HG03520 (cell line): ENCODE measurements at regions not wholly inside any gene's neighbourhood (a gene's known extent, or its start where the extent isn't known, plus 50 kb on each side); places are given as distances from the start of the nearest gene placed in this dataset.
"Not testable (repeated sequence)": the region's sequence is repeated elsewhere in the genome, so short reads cannot be mapped to it uniquely, and the experiment has no call there.

Source experiments
- ATAC-seq: cut with Tn5 transposase; IDR thresholded peaks from one replicate; pipeline ENCODE4 v1.9.1; 2021; ENCODE audit warnings: mild to moderate bottlenecking, moderate library complexity; ENCODE audit not compliant: unreplicated experiment

GRCh38 chr13:61358599-61358998 lies 57.0 kb downstream of the PCDH20 start:
- no peak for ATAC-seq

- no peak for ATAC-seq
Measured at GRCh38 chr13:61350341-61350740, 65.3 kb downstream of the PCDH20 start.

- ATAC-seq = no peak
Measured at GRCh38 chr13:61339054-61339621, 76.5 kb downstream of the PCDH20 start.

- ATAC-seq = no peak
Measured at GRCh38 chr13:61316647-61317046, 99.0 kb downstream of the PCDH20 start.

GRCh38 chr13:61294467-61295191 lies 121.0 kb downstream of the PCDH20 start:
- no peak for ATAC-seq

GRCh38 chr13:61286148-61286745 lies 129.4 kb downstream of the PCDH20 start:
- ATAC-seq = no peak

GRCh38 chr13:61277586-61278276 lies 137.9 kb downstream of the PCDH20 start:
- no peak for ATAC-seq

- ATAC-seq = no peak
Measured at GRCh38 chr13:61277088-61277487, 138.6 kb downstream of the PCDH20 start.

GRCh38 chr13:61276401-61276800 lies 139.2 kb downstream of the PCDH20 start:
- no peak for ATAC-seq

- ATAC-seq = no peak
Measured at GRCh38 chr13:61275736-61276135, 139.9 kb downstream of the PCDH20 start.

GRCh38 chr13:61275251-61275650 lies 140.4 kb downstream of the PCDH20 start:
- no peak for ATAC-seq

GRCh38 chr13:61266896-61267295 lies 148.8 kb downstream of the PCDH20 start:
- ATAC-seq = not testable (repeated sequence)

GRCh38 chr13:61261746-61262472 lies 153.7 kb downstream of the PCDH20 start:
- ATAC-seq = no peak

- ATAC-seq = peak; percentile 44
Measured at GRCh38 chr13:61258185-61258584, 157.5 kb downstream of the PCDH20 start.

- ATAC-seq = no peak
Measured at GRCh38 chr13:61255040-61255796, 160.4 kb downstream of the PCDH20 start.

GRCh38 chr13:61253105-61253877 lies 162.4 kb downstream of the PCDH20 start:
- ATAC-seq = peak; percentile 84

- ATAC-seq = no peak
Measured at GRCh38 chr13:61252213-61252612, 163.4 kb downstream of the PCDH20 start.

- peak; percentile 96 for ATAC-seq
Measured at GRCh38 chr13:61247149-61247936, 168.3 kb downstream of the PCDH20 start.

GRCh38 chr13:61246351-61246750 lies 169.3 kb downstream of the PCDH20 start:
- no peak for ATAC-seq
